DOHH2 (cell line): ENCODE measurements at regions not wholly inside any gene's neighbourhood (a gene's known extent, or its start where the extent isn't known, plus 50 kb on each side); places are given as distances from the start of the nearest gene placed in this dataset.

ENCODE experiments used
- EZH2phosphoT487 ChIP-seq: fragments of 200-600 bp; sonication (generic); IDR thresholded peaks from 2 replicates; pipeline ENCODE4 v1.6.1; 2017; ENCODE audit warnings: borderline replicate concordance, mild to moderate bottlenecking, antibody characterized with exemption, low read length, moderate library complexity, mixed read lengths
- TF ChIP-seq, protein P1 (sequence below): fragments of 200-600 bp; sonication (generic); IDR thresholded peaks from one replicate; pipeline ENCODE4 v1.5.1; 2014; ENCODE audit warnings: antibody characterized with exemption, mild to moderate bottlenecking, low read depth, low read length; ENCODE audit not compliant: poor library complexity, severe bottlenecking

DNA sequence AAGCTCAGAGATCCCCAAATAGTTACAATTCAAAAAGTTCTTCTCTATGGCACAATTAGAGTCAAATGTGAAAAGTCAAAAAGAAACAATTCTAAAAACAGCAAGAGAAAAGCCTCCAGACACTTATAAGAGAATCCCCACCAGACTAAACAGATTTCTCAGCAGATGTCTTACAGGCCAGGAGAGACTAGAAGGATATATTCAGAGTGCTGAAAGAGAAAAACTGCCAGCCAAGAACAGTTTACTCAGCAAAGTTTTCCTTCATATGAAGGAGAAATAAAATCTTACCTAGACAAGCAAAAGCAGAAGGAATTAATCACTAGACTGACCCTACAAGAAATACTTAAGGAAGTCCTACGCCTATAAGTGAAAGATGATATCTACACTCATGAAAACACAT is 176.1 kb upstream of the OPRM1 start:
- TF ChIP-seq, protein P1, sequence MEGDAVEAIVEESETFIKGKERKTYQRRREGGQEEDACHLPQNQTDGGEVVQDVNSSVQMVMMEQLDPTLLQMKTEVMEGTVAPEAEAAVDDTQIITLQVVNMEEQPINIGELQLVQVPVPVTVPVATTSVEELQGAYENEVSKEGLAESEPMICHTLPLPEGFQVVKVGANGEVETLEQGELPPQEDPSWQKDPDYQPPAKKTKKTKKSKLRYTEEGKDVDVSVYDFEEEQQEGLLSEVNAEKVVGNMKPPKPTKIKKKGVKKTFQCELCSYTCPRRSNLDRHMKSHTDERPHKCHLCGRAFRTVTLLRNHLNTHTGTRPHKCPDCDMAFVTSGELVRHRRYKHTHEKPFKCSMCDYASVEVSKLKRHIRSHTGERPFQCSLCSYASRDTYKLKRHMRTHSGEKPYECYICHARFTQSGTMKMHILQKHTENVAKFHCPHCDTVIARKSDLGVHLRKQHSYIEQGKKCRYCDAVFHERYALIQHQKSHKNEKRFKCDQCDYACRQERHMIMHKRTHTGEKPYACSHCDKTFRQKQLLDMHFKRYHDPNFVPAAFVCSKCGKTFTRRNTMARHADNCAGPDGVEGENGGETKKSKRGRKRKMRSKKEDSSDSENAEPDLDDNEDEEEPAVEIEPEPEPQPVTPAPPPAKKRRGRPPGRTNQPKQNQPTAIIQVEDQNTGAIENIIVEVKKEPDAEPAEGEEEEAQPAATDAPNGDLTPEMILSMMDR: no peak
- TF ChIP-seq EZH2phosphoT487: no peak
